NCI-H2171 (cell line): ENCODE measurements at regions not wholly inside any gene's neighbourhood (a gene's known extent, or its start where the extent isn't known, plus 50 kb on each side); places are given as distances from the start of the nearest gene placed in this dataset.

Experiments
- DNase-seq: peaks from one replicate; lab custom pipeline; 2025; lab: John Stamatoyannopoulos, UW

DNA sequence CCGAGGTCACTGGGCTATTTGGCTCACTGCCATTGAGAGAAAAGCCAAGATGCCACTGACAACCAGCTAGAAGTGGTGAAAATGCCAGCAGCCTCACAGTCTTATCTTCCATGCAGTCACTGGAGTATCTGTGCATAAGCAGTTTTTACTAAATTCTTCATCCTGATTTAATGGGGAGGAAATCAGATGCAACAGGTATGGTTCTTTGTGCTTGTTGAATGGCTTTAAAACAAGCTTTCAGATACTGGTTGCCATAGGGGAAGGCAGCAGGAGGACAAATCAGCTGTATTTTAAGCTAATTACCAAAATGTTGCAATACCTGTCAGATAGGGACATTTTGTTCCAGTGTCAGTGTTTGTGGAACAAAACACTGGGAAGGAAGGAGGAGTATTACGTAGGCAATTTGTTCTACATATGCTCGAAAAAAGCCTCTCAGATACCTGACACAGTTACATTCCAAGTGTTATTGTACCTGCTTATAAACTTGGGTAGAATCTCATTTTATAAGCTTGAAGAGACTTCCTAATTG is 54.1 kb upstream of the ARHGAP5 start:
- DNase-seq: no peak

DNA sequence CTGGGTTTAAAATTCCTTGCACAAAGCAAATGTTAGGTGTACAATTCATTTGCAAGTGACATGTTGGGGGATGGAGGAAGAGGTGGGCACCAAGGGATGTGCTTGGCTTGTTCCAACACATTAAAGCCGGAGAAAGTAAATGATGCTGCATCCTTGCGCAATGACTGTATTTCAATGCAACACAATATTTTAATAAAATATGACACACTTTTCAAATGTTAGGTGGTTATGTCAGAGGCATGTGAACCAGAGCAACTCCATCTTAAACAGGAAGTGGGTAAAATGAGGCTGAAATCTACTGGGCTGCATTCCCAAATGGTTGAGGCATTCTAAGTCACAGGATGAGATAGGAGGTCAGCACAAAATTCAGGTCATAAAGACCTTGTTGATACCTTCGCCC is 53.6 kb upstream of the ARHGAP5 start:
- DNase-seq: no peak

DNA sequence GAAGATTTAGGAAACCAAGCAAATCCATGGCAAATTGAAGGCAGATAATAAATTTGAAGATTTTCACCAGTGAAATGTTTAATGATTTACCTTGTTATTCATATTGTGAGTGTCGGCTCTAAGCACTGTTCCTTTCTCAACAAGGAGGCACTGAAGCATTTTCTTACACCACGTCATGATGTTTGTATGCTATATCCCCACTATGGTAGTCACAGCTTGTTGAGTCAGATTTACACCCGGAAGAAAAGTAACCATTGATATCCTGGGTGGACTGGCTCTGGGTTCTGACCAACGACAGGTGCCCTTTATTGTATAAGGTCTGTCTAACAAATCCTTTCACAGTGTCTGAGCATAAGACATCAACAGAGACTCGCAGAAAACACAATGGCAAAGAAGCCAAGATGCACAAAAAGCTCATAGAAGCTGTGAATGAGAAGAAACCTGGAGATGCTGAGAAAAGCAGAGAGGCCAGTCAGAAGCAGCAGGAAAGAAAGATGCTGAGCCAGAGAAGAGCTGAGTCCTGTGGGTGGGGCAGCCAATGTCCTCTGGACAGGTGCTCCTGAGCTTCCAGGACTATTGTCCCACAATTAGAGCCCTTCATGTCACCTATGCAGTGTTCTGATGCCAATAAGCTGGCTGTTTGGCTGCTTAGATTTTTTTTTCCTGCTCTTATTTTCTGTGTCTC is 49.7 kb upstream of the ARHGAP5 start:
- DNase-seq: no peak
